Prostate gland (tissue), 2 donors: ENCODE measurements at regions not wholly inside any gene's neighbourhood (a gene's known extent, or its start where the extent isn't known, plus 50 kb on each side); places are given as distances from the start of the nearest gene placed in this dataset.

Experiments used
- DNase-seq: peaks from one replicate; pipeline ENCODE4 v3.0.0-alpha.2; 2019; ENCODE audit warnings: low spot score
- H3K27ac ChIP-seq, 2 donors: fragments of 200-600 bp; sonication (generic); 2 replicates each; pipeline ENCODE4 v1.5.1; 2017 to 2019
- H3K27me3 ChIP-seq: fragments of 200-600 bp; sonication (generic); replicated peaks from 2 replicates; pipeline ENCODE4 v1.5.1; 2019; ENCODE audit not compliant: insufficient read depth
- H3K36me3 ChIP-seq, 2 donors: fragments of 200-600 bp; sonication (generic); 1 replicate in 1 of 2; 2 replicates in 1 of 2; pipeline versions ENCODE4 v1.5.1 to v1.8.1; 2017 to 2019
- H3K4me1 ChIP-seq: fragments of 200-600 bp; sonication (generic); replicated peaks from 2 replicates; pipeline ENCODE4 v1.5.1; 2019
- H3K4me3 ChIP-seq, 2 donors: fragments of 200-600 bp; sonication (generic); 2 replicates each; pipeline ENCODE4 v1.5.1; 2017 to 2019
- H3K9me3 ChIP-seq: fragments of 200-600 bp; sonication (generic); 2 replicates; pipeline ENCODE4 v1.5.1; 2017
- CTCF ChIP-seq, 4 experiments: fragments of 200-600 bp in 2 of 4; fragments of 450-650 bp in 2 of 4; sonication (generic) in 2 of 4; IDR thresholded peaks; 1 replicate in 3 of 4; 2 replicates in 1 of 4; pipeline ENCODE4 v1.5.1; 2016 to 2019; ENCODE audit warnings: antibody characterized with exemption in 4 of 4, mild to moderate bottlenecking in 2 of 4, moderate library complexity in 2 of 4
- POLR2A ChIP-seq: fragments of 450-650 bp; IDR thresholded peaks from one replicate; pipeline ENCODE4 v1.6.1; 2016; ENCODE audit warnings: antibody characterized with exemption, mild to moderate bottlenecking
- POLR2AphosphoS5 ChIP-seq: sonication (generic); formaldehyde crosslinking; IDR thresholded peaks from one replicate; pipeline ENCODE4 v1.6.1; 2017; ENCODE audit warnings: antibody characterized with exemption
- WGBS: methylation state at CpG from one replicate; pipeline ENCODE4 v1.1.5; 2018; 5-methylcytosine and 5-hydroxymethylcytosine counted together
- intact Hi-C: fragments of 100-400 bp; cut with DNase I; formaldehyde crosslinking; loops from one replicate; pipeline ENCODE4 v1.14.2; 2022

DNA sequence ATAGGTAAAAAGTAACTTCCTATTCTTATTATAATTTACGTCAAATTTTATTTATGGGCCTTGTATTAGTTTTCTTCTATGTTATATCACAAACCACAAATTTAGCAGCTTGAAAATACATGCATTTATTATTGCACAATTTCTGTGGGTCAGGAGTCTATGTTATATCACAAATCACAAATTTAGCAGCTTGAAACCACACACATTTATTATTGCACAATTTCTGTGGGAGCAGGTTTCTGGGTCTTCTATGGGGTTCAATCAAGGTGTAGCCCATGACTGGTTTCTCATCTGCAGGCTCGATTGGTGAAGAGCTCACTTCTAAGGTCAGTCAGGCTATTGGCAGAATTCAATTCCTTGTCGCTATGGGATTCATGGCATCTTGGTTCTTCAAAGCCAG is 332.7 kb upstream of the HAND2 start:
- H3K9me3 ChIP-seq, result no peaks in the 10 kb centered on the region
- no peaks in the 10 kb centered on the region for H3K27me3 ChIP-seq
- WGBS, result 84% methylated on average over 3 of the region's 3 CpGs
- H3K27ac ChIP-seq, result no peak overlapping the region
- no peak for DNase-seq
- TF ChIP-seq POLR2A (no peak), POLR2AphosphoS5 (no peak), CTCF (IDR thresholded peaks at IDR 0.05) (no peak)
- H3K36me3 ChIP-seq, result no peaks in the 10 kb centered on the region
- intact Hi-C loops, result no loop called here
- no peaks in the 10 kb centered on the region for H3K4me1 ChIP-seq
- H3K4me3 ChIP-seq, result no peak overlapping the region

DNA sequence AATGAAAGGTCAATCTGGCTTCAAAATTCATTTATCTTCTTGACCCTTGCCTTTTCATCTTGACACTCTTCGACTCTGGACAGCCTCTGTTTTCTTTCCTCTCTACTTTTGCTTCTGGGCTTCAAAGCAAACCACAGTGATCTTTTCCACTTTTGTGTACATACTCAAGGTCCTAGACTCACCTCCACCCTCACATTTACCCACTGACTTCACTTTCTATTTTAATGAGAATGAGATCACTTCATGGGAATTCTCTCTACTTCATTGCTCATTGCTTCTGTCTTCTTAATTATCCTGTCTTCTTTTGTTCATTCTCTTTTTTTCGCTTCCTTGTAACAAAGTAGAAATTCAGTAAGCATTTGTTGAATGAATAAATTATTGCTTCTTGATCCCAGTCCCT is 330.1 kb upstream of the HAND2 start:
- no peaks in the 10 kb centered on the region for H3K27me3 ChIP-seq
- intact Hi-C loops, result no loop called here
- H3K9me3 ChIP-seq, result no peaks in the 10 kb centered on the region
- TF ChIP-seq CTCF (IDR thresholded peaks at IDR 0.05), result no peak
- TF ChIP-seq POLR2A, result no peak
- no peak for TF ChIP-seq POLR2AphosphoS5
- DNase-seq, result no peak
- H3K4me1 ChIP-seq, result no peaks in the 10 kb centered on the region
- no peak overlapping the region for H3K27ac ChIP-seq
- no peak overlapping the region for H3K4me3 ChIP-seq
- 84% methylated on average over 2 of the region's 2 CpGs for WGBS
- H3K36me3 ChIP-seq, result no peaks in the 10 kb centered on the region

DNA sequence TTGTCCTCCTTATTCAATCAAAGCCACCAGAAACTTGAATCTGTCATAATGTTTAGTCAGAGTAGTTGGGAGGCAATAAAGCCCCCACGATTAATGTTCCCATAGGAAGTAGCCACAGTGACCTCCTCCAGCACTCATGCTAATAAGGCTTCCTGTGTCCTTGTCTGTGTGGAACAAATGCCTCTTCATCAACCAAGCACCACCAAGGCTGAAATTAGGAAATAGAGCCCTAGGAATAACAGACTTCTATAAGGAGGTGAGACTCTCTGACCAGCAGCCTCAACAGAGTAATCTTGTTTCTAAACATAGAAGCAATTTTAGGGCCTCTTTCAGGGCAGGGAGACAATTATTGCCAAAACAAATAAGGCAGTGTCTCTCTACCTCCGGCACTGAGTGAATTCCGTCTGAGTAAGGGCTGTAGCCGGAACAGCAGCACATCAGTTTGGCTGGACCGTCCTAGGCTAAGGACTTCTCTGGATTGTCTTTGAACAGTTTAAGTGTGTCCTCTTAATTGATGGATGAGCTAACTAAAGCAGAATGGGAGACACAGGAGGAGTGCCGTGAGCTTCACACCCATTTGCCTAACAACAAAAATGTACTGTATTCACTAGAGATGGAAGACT is 329.2 kb upstream of the HAND2 start:
- H3K4me1 ChIP-seq, result no peaks in the 10 kb centered on the region
- TF ChIP-seq CTCF (IDR thresholded peaks at IDR 0.05), result no peak
- no peak for TF ChIP-seq POLR2AphosphoS5
- TF ChIP-seq POLR2A, result no peak
- 44% methylated on average over 6 of the region's 6 CpGs for WGBS
- no peaks in the 10 kb centered on the region for H3K9me3 ChIP-seq
- no peak for DNase-seq
- H3K36me3 ChIP-seq, result no peaks in the 10 kb centered on the region
- intact Hi-C loops, result no loop called here
- no peak overlapping the region for H3K27ac ChIP-seq
- H3K4me3 ChIP-seq, result no peak overlapping the region
- no peaks in the 10 kb centered on the region for H3K27me3 ChIP-seq

- no peak for DNase-seq
- Histone ChIP-seq H3K27me3 (no peaks in the 10 kb centered on the region), H3K36me3 (no peaks in the 10 kb centered on the region), H3K27ac (no peak overlapping the region), H3K4me3 (no peak overlapping the region), H3K4me1 (no peaks in the 10 kb centered on the region), H3K9me3 (no peaks in the 10 kb centered on the region)
- 66% methylated on average over 2 of the region's 2 CpGs for WGBS
- TF ChIP-seq POLR2A, result no peak
- no peak for TF ChIP-seq CTCF (IDR thresholded peaks at IDR 0.05)
- no peak for TF ChIP-seq POLR2AphosphoS5
- intact Hi-C loops, result no loop called here
Observed at GRCh38 chr4:173858471-173858870, 328.4 kb upstream of the HAND2 start.

DNA sequence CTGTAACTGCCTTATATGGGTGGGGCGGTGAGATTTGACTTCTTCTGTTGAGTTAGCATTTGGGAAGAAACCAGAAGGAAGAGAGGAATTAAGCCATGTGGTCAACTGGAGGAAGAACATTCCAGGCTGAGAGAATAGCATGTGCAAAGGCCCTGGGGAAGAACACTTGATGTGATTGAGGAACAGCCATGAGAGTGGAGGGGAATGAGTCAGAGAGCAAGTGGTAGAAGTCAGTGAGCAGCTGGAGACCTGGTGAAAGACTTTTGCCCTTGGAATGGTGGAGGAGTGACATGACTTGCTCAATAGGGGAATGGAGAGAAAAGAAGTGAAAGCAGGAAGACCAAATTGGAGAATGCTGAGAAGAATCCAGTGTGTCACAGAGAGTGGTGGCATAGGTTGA is 327.8 kb upstream of the HAND2 start:
- intact Hi-C loops, result no loop called here
- Histone ChIP-seq H3K27me3 (no peaks in the 10 kb centered on the region), H3K27ac (no peak overlapping the region), H3K9me3 (no peaks in the 10 kb centered on the region), H3K4me1 (no peaks in the 10 kb centered on the region), H3K36me3 (no peaks in the 10 kb centered on the region), H3K4me3 (no peak overlapping the region)
- TF ChIP-seq CTCF (IDR thresholded peaks at IDR 0.05), result no peak
- TF ChIP-seq POLR2A, result no peak
- TF ChIP-seq POLR2AphosphoS5, result no peak
- 89% methylated on average over 1 of the region's 1 CpG for WGBS
- DNase-seq, result no peak
